IMR-90 (cell line): ENCODE measurements at regions not wholly inside any gene's neighbourhood (a gene's known extent, or its start where the extent isn't known, plus 50 kb on each side); places are given as distances from the start of the nearest gene placed in this dataset.

ENCODE experiments used
- ATAC-seq: fragments of 200-7000 bp; cut with Tn5 transposase; 2 replicates; pipeline ENCODE4 v1.9.1; 2020; ENCODE audit warnings: low read depth, mild to moderate bottlenecking, moderate library complexity
- BruUV-seq: library from RNA; stranded (reverse); fragments of 400-500 nt; replicated peaks from 2 replicates; lab custom pipeline; 2021; lab: Mats Ljungman, UMichigan
- CTCF ChIA-PET: fragments of 300-600 bp; formaldehyde crosslinking; extraction: SDS; loops from one replicate; lab custom pipeline; 2021; ENCODE audit warnings: antibody characterized with exemption; lab: Yijun Ruan, JAX
- POLR2A ChIA-PET: fragments of 300-600 bp; sonication (Branson Sonifier 250); formaldehyde crosslinking; loops from one replicate; lab custom pipeline; 2022; ENCODE audit warnings: antibody characterized with exemption; ENCODE audit not compliant: unreplicated experiment; lab: Charles Lee
- DNase-seq: peaks from one replicate; pipeline ENCODE4 v3.0.0; 2013
- H2AFZ ChIP-seq: replicated peaks from 2 replicates; pipeline ENCODE3; 2013; ENCODE audit warnings: low read length, mild to moderate bottlenecking; ENCODE audit not compliant: poor library complexity
- H2AK5ac ChIP-seq: 2 replicates; pipeline ENCODE4 v1.6.1; 2013; ENCODE audit warnings: low read depth, low read length, inconsistent platforms
- H2AK9ac ChIP-seq: replicated peaks from 2 replicates; pipeline ENCODE3; 2013; ENCODE audit warnings: mild to moderate bottlenecking, low read depth, low read length, moderate library complexity; ENCODE audit not compliant: poor library complexity
- H2BK120ac ChIP-seq: 2 replicates; pipeline ENCODE4 v1.6.1; 2013; ENCODE audit warnings: low read depth, low read length, inconsistent platforms
- H2BK15ac ChIP-seq: 3 replicates; pipeline ENCODE4 v1.6.1; 2013; ENCODE audit warnings: low read depth, low read length, inconsistent platforms
- H2BK20ac ChIP-seq: 2 replicates; pipeline ENCODE4 v1.6.1; 2013; ENCODE audit warnings: low read depth, mild to moderate bottlenecking, inconsistent platforms, low read length, moderate library complexity
- H2BK5ac ChIP-seq: 2 replicates; pipeline ENCODE4 v1.6.1; 2013; ENCODE audit warnings: mild to moderate bottlenecking, low read depth, low read length, inconsistent platforms; ENCODE audit not compliant: poor library complexity, severe bottlenecking
- H3K14ac ChIP-seq: replicated peaks from 2 replicates; pipeline ENCODE4 v1.6.1; 2013; ENCODE audit warnings: low read depth, low read length, inconsistent platforms
- H3K18ac ChIP-seq: 2 replicates; pipeline ENCODE4 v1.6.1; 2013; ENCODE audit warnings: low read depth, low read length, control low read depth
- H3K23ac ChIP-seq: 2 replicates; pipeline ENCODE4 v1.6.1; 2013; ENCODE audit warnings: low read depth, low read length, inconsistent platforms
- H3K27ac ChIP-seq: 2 replicates; pipeline ENCODE4 v1.5.1; 2013; ENCODE audit warnings: mild to moderate bottlenecking, control low read depth, low read length; ENCODE audit not compliant: insufficient read depth
- H3K27me3 ChIP-seq: 2 replicates; pipeline ENCODE4 v1.6.1; 2013; ENCODE audit warnings: low read length; ENCODE audit not compliant: control insufficient read depth, insufficient read depth
- H3K36me3 ChIP-seq: 2 replicates; pipeline ENCODE4 v1.6.1; 2013; ENCODE audit warnings: low read length, mixed read lengths; ENCODE audit not compliant: control insufficient read depth, insufficient read depth
- H3K4ac ChIP-seq: 2 replicates; pipeline ENCODE4 v1.6.1; 2013; ENCODE audit warnings: low read depth, low read length, inconsistent platforms
- H3K4me1 ChIP-seq: 2 replicates; pipeline ENCODE4 v1.6.1; 2013; ENCODE audit warnings: low read length, mixed read lengths; ENCODE audit not compliant: control insufficient read depth, insufficient read depth
- H3K4me2 ChIP-seq: 2 replicates; pipeline ENCODE4 v1.6.1; 2013; ENCODE audit warnings: low read depth, mild to moderate bottlenecking, control low read depth, low read length, moderate library complexity
- H3K4me3 ChIP-seq: 2 replicates; pipeline ENCODE4 v1.5.1; 2013; ENCODE audit warnings: low read depth, mild to moderate bottlenecking, control low read depth, low read length, moderate library complexity; ENCODE audit not compliant: insufficient read depth
- H3K56ac ChIP-seq: 2 replicates; pipeline ENCODE4 v1.6.1; 2013; ENCODE audit warnings: low read length, inconsistent platforms; ENCODE audit not compliant: insufficient read depth; ENCODE audit errors: extremely low read depth
- H3K79me1 ChIP-seq, 2 experiments: 2 replicates each; pipeline ENCODE4 v1.6.1; 2013; ENCODE audit warnings: low read length in 2 of 2, inconsistent platforms in 1 of 2, low read depth in 1 of 2
- H3K9ac ChIP-seq: 2 replicates; pipeline ENCODE4 v1.6.1; 2013; ENCODE audit warnings: low read depth, low read length, control low read depth
- H3K9me1 ChIP-seq: 2 replicates; pipeline ENCODE4 v1.6.1; 2013; ENCODE audit warnings: low read length, inconsistent platforms; ENCODE audit not compliant: insufficient read depth
- H3K9me3 ChIP-seq: 2 replicates; pipeline ENCODE4 v1.6.1; 2013; ENCODE audit warnings: low read length; ENCODE audit not compliant: control insufficient read depth, insufficient read depth
- H4K20me1 ChIP-seq: 2 replicates; pipeline ENCODE4 v1.6.1; 2013; ENCODE audit warnings: low read length, inconsistent platforms; ENCODE audit not compliant: insufficient read depth
- H4K5ac ChIP-seq: 2 replicates; pipeline ENCODE4 v1.6.1; 2013; ENCODE audit warnings: mild to moderate bottlenecking, low read depth, low read length, control low read depth
- H4K8ac ChIP-seq, 2 experiments: 2 replicates each; pipeline ENCODE4 v1.6.1; 2013; ENCODE audit warnings: low read depth in 2 of 2, low read length in 2 of 2, control low read depth in 1 of 2, inconsistent platforms in 1 of 2
- H4K91ac ChIP-seq: 2 replicates; pipeline ENCODE4 v1.6.1; 2013; ENCODE audit warnings: low read depth, low read length, inconsistent platforms; ENCODE audit not compliant: insufficient read depth
- BHLHE40 ChIP-seq: fragments of 150-350 bp; IDR thresholded peaks from 2 replicates; pipeline ENCODE4 v1.6.1; 2016; ENCODE audit warnings: mild to moderate bottlenecking, low read depth, low read length
- CEBPB ChIP-seq: IDR thresholded peaks from 2 replicates; pipeline ENCODE4 v1.6.1; 2012; ENCODE audit warnings: low read depth, low read length, improper control_type of control experiment
- FOS ChIP-seq: fragments of 150-350 bp; IDR thresholded peaks from 2 replicates; pipeline ENCODE4 v1.6.1; 2016; ENCODE audit warnings: low read depth, low read length
- MAFK ChIP-seq: IDR thresholded peaks from 2 replicates; pipeline ENCODE4 v1.6.1; 2012; ENCODE audit warnings: low read depth, low read length, improper control_type of control experiment
- MAZ ChIP-seq: IDR thresholded peaks from 2 replicates; pipeline ENCODE4 v1.6.1; 2012; ENCODE audit warnings: low read depth, mild to moderate bottlenecking, low read length, improper control_type of control experiment, moderate library complexity, borderline replicate concordance
- MXI1 ChIP-seq: IDR thresholded peaks from 2 replicates; pipeline ENCODE4 v1.6.1; 2012; ENCODE audit warnings: low read depth, mild to moderate bottlenecking, low read length, moderate library complexity, borderline replicate concordance
- POLR2A ChIP-seq: IDR thresholded peaks from 2 replicates; pipeline ENCODE4 v1.6.1; 2012; ENCODE audit warnings: mild to moderate bottlenecking, low read depth, low read length
- RAD21 ChIP-seq: IDR thresholded peaks from 2 replicates; pipeline ENCODE4 v1.6.1; 2012; ENCODE audit warnings: low read length, improper control_type of control experiment
- RCOR1 ChIP-seq: IDR thresholded peaks from 2 replicates; pipeline ENCODE4 v1.6.1; 2012; ENCODE audit warnings: mild to moderate bottlenecking, low read length, improper control_type of control experiment; ENCODE audit not compliant: insufficient replicate concordance
- RFX5 ChIP-seq: IDR thresholded peaks from 2 replicates; pipeline ENCODE4 v1.8.0; 2012; ENCODE audit warnings: low read depth, mild to moderate bottlenecking, low read length, moderate library complexity
- WGBS, 2 experiments: methylation state at CpG; one replicate each; pipeline versions ENCODE4 v1.1.5 to v1.1.7; 2013; ENCODE audit warnings: missing lambda C conversion rate in 2 of 2; ENCODE audit not compliant: insufficient read length in 1 of 2; ENCODE audit errors: extremely low coverage in 2 of 2; 5-methylcytosine and 5-hydroxymethylcytosine counted together
- dilution Hi-C: fragments of 300-500 bp; cut with HindIII; formaldehyde crosslinking; loops from one replicate; pipeline ENCODE4 v1.14.3; 2018; ENCODE audit warnings: low sequenced_read_pairs; ENCODE audit not compliant: unreplicated experiment
- in situ Hi-C: fragments of 300-500 bp; cut with MboI; formaldehyde crosslinking; loops from 3 replicates; pipeline ENCODE4 v1.14.3; 2019; ENCODE audit warnings: low sequenced_read_pairs, inconsistent platforms, mixed read lengths
- intact Hi-C: fragments of 100-400 bp; cut with micrococcal nuclease; formaldehyde crosslinking; loops from 2 replicates; pipeline ENCODE4 v1.10.0; 2022
- TF ChIP-seq, protein P1 (sequence below): conservative IDR thresholded peaks from 2 replicates; pipeline ENCODE4 v1.5.1; 2012; ENCODE audit warnings: mild to moderate bottlenecking, low read depth, low read length, improper control_type of control experiment
- TF ChIP-seq, protein P2 (sequence below): fragments of 150-350 bp; IDR thresholded peaks from 2 replicates; pipeline ENCODE4 v1.6.1; 2017; ENCODE audit warnings: mild to moderate bottlenecking, antibody characterized with exemption, low read length, low read depth

DNA sequence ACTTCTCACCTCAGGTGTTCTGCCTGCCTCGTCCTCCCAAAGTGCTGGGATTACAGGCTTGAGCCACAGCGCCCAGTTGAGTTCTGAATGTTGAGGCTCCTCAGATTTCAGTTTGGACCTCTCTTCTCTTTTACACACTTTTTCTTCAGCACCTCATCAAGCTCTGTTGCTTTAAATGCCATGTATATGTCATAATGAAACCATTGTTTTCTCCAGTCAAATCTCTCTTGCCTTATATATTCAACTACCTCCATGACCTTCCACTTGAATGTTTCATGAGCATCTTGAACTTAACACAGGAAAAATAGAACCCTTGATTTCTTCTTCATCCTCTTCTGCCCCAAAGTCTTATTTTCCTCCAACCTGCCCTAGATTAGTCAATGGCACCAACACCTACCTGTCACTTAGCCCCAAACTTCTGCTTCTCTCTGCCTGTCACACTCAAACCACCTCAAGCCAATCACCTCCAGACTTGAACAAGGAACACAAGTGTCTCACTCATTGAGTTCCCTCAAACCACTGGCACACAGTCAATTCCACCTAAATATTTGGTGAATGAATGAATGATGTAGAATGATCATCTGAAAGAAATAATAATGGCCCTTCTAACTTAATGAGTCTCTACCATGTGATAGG lies 161.0 kb upstream of the SGK1 start:
- Histone ChIP-seq H2BK5ac (no peak overlapping the region), H2AK9ac (no peak overlapping the region), H3K9me1 (no peaks in the 10 kb centered on the region), H3K9me3 (no peaks in the 10 kb centered on the region), H3K9ac (no peak overlapping the region), H3K23ac (no peak overlapping the region), H2BK15ac (no peak overlapping the region), H3K4ac (no peak overlapping the region), H2BK120ac (no peak overlapping the region), H4K20me1 (no peaks in the 10 kb centered on the region), H3K14ac (no peak overlapping the region), H2AK5ac (no peak overlapping the region), H2BK20ac (no peak overlapping the region), H4K8ac (no peak overlapping the region), H4K5ac (no peak overlapping the region), H3K36me3 (no peaks in the 10 kb centered on the region), H3K4me1 (no peaks in the 10 kb centered on the region), H3K4me3 (no peak overlapping the region), H3K56ac (no peak overlapping the region), H3K4me2 (no peak overlapping the region), H3K27me3 (no peaks in the 10 kb centered on the region), H3K27ac (no peak overlapping the region), H3K79me1 (no peaks in the 10 kb centered on the region), H3K18ac (no peak overlapping the region), H2AFZ (no peak overlapping the region), H4K91ac (no peak overlapping the region)
- CTCF ChIA-PET, result interaction anchor here (0.6 to 1.0 kb wide), 3 partner anchors 15 to 272 kb away, joined by 3 to 4 read pairs (median 3); no protein-coding TSS in a partner anchor
- no peak for ATAC-seq
- TF ChIP-seq, protein P1, sequence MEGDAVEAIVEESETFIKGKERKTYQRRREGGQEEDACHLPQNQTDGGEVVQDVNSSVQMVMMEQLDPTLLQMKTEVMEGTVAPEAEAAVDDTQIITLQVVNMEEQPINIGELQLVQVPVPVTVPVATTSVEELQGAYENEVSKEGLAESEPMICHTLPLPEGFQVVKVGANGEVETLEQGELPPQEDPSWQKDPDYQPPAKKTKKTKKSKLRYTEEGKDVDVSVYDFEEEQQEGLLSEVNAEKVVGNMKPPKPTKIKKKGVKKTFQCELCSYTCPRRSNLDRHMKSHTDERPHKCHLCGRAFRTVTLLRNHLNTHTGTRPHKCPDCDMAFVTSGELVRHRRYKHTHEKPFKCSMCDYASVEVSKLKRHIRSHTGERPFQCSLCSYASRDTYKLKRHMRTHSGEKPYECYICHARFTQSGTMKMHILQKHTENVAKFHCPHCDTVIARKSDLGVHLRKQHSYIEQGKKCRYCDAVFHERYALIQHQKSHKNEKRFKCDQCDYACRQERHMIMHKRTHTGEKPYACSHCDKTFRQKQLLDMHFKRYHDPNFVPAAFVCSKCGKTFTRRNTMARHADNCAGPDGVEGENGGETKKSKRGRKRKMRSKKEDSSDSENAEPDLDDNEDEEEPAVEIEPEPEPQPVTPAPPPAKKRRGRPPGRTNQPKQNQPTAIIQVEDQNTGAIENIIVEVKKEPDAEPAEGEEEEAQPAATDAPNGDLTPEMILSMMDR, result no peak
- TF ChIP-seq MAFK, result no peak
- no peak for TF ChIP-seq FOS
- TF ChIP-seq RCOR1, result no peak
- no peak for TF ChIP-seq CEBPB
- TF ChIP-seq RFX5, result no peak
- no peak for TF ChIP-seq MAZ
- TF ChIP-seq, protein P2, sequence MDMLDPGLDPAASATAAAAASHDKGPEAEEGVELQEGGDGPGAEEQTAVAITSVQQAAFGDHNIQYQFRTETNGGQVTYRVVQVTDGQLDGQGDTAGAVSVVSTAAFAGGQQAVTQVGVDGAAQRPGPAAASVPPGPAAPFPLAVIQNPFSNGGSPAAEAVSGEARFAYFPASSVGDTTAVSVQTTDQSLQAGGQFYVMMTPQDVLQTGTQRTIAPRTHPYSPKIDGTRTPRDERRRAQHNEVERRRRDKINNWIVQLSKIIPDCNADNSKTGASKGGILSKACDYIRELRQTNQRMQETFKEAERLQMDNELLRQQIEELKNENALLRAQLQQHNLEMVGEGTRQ, result no peak
- no peak for TF ChIP-seq BHLHE40
- TF ChIP-seq RAD21, result no peak
- TF ChIP-seq POLR2A, result no peak
- TF ChIP-seq MXI1, result no peak
- intact Hi-C loops (no loop called here), dilution Hi-C loops (no loop called here), in situ Hi-C loops (no loop called here)
- no TSS peak for BruUV-seq
- no CpG with 5 or more reads among the region's 2 CpGs for whole genome bisulfite sequencing, 2 experiments
- POLR2A ChIA-PET, result no interaction called here
- no peak for DNase-seq
